Upper lobe of left lung (tissue), 4 donors: ENCODE measurements at regions not wholly inside any gene's neighbourhood (a gene's known extent, or its start where the extent isn't known, plus 50 kb on each side); places are given as distances from the start of the nearest gene placed in this dataset.

ENCODE experiments used
- POLR2AphosphoS5 ChIP-seq, 2 donors: sonication (generic); formaldehyde crosslinking; IDR thresholded peaks; one replicate each; pipeline ENCODE4 v1.5.1; 2017; ENCODE audit warnings: antibody characterized with exemption in 2 of 2
- TF ChIP-seq, protein P1 (sequence below), 6 experiments: fragments of 450-650 bp in 4 of 6; fragments of 200-600 bp in 2 of 6; sonication (generic) in 2 of 6; IDR thresholded peaks; one replicate each; pipeline ENCODE4 v1.5.1; 2016 to 2019; ENCODE audit warnings: antibody characterized with exemption in 6 of 6

DNA sequence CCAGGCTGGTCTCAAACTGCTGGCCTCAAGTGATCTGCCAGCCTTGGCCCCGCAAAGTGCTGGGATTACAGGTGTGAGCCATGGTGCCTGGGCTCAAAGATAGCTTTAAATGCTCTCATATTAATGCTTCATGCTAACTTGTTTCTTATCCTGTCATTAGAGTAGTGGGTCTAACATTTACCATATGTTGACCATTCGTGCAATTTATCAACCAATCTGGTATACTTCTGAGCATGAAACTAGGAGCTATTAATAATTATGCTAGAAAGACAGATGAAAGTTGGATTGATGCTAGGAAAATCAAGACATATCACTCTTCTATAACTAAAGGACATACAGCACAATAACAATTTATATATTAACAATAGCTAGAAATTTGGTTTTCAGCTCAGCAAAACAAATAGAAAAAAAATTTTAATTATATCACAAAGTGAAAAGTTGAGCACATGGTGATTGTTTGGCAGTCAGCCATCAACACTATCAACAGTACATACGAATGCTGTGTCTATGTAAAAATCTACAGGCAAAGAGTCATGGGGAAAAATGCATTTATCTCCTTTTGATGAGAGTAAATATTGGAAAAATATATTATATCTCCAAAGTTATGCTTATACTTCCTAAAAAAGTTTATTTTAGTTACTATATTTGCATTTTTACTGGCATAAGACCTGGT lies 112.1 kb upstream of the ABCB5 start:
- no peak for TF ChIP-seq POLR2AphosphoS5 (IDR thresholded peaks at IDR 0.05)
- TF ChIP-seq, protein P1, sequence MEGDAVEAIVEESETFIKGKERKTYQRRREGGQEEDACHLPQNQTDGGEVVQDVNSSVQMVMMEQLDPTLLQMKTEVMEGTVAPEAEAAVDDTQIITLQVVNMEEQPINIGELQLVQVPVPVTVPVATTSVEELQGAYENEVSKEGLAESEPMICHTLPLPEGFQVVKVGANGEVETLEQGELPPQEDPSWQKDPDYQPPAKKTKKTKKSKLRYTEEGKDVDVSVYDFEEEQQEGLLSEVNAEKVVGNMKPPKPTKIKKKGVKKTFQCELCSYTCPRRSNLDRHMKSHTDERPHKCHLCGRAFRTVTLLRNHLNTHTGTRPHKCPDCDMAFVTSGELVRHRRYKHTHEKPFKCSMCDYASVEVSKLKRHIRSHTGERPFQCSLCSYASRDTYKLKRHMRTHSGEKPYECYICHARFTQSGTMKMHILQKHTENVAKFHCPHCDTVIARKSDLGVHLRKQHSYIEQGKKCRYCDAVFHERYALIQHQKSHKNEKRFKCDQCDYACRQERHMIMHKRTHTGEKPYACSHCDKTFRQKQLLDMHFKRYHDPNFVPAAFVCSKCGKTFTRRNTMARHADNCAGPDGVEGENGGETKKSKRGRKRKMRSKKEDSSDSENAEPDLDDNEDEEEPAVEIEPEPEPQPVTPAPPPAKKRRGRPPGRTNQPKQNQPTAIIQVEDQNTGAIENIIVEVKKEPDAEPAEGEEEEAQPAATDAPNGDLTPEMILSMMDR (IDR thresholded peaks at IDR 0.05), result no peak
